ENCODE measurements at regions not wholly inside any gene's neighbourhood (a gene's known extent, or its start where the extent isn't known, plus 50 kb on each side); places are given as distances from the start of the nearest gene placed in this dataset.

GRCh38 chr18:76713432-76713831, 108.9 kb upstream of the ZNF236 start:
- H3K4me3 ChIP-seq (ENCODE audit: low read depth in 2 of 2, low read length in 2 of 2) = no peak overlapping the region
- ChIA-PET POLR2A (no interaction called here), CTCF (no interaction called here)
- DNase-seq (ENCODE audit: low read depth, low spot score) = no peak
- no TSS peak for BruUV-seq (replicated peaks)
- H3K27me3 ChIP-seq (ENCODE audit: control insufficient read depth, insufficient read depth, low read length) = no peaks in the 10 kb centered on the region
- in situ Hi-C loops (cut with HindIII; ENCODE audit: low pct_unique_long_range_greater_than_20kb, low sequenced_read_pairs) (no loop called here), intact Hi-C loops (cut with micrococcal nuclease; ENCODE audit: unreplicated experiment) (no loop called here)
- no peak for ATAC-seq
- no peaks in the 10 kb centered on the region for H3K4me1 ChIP-seq (ENCODE audit: control insufficient read depth, insufficient read depth, low read length)
- TF ChIP-seq, protein P1, sequence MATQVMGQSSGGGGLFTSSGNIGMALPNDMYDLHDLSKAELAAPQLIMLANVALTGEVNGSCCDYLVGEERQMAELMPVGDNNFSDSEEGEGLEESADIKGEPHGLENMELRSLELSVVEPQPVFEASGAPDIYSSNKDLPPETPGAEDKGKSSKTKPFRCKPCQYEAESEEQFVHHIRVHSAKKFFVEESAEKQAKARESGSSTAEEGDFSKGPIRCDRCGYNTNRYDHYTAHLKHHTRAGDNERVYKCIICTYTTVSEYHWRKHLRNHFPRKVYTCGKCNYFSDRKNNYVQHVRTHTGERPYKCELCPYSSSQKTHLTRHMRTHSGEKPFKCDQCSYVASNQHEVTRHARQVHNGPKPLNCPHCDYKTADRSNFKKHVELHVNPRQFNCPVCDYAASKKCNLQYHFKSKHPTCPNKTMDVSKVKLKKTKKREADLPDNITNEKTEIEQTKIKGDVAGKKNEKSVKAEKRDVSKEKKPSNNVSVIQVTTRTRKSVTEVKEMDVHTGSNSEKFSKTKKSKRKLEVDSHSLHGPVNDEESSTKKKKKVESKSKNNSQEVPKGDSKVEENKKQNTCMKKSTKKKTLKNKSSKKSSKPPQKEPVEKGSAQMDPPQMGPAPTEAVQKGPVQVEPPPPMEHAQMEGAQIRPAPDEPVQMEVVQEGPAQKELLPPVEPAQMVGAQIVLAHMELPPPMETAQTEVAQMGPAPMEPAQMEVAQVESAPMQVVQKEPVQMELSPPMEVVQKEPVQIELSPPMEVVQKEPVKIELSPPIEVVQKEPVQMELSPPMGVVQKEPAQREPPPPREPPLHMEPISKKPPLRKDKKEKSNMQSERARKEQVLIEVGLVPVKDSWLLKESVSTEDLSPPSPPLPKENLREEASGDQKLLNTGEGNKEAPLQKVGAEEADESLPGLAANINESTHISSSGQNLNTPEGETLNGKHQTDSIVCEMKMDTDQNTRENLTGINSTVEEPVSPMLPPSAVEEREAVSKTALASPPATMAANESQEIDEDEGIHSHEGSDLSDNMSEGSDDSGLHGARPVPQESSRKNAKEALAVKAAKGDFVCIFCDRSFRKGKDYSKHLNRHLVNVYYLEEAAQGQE (IDR thresholded peaks at IDR 0.05; ENCODE audit: insufficient read depth in 1 of 2, low read depth in 2 of 2, low read length in 1 of 2) = no peak
- no peak for TF ChIP-seq TCF7L2 (IDR thresholded peaks at IDR 0.05; ENCODE audit: low read depth, low read length)
- TF ChIP-seq POLR2AphosphoS5 (IDR thresholded peaks at IDR 0.05; ENCODE audit: low read depth, low read length) = no peak
- TF ChIP-seq CTCF (IDR thresholded peaks at IDR 0.05) = no peak
- TF ChIP-seq SIN3A (IDR thresholded peaks at IDR 0.05; ENCODE audit: borderline replicate concordance, insufficient read depth, low read depth, low read length) = no peak
- no peak overlapping the region for H3K27ac ChIP-seq (ENCODE audit: low read length)
- H3K36me3 ChIP-seq (ENCODE audit: control insufficient read depth, insufficient read depth, low read length) = no peaks in the 10 kb centered on the region
- no peaks in the 10 kb centered on the region for H3K9me3 ChIP-seq (ENCODE audit: control insufficient read depth, insufficient read depth, low read depth, low read length)

GRCh38 chr18:76712511-76713140, 109.7 kb upstream of the ZNF236 start:
- H3K27me3 ChIP-seq (ENCODE audit: control insufficient read depth, insufficient read depth, low read length) = no peaks in the 10 kb centered on the region
- no peaks in the 10 kb centered on the region for H3K4me1 ChIP-seq (ENCODE audit: control insufficient read depth, insufficient read depth, low read length)
- in situ Hi-C loops (cut with HindIII; ENCODE audit: low pct_unique_long_range_greater_than_20kb, low sequenced_read_pairs) = no loop called here
- H3K9me3 ChIP-seq (ENCODE audit: control insufficient read depth, insufficient read depth, low read depth, low read length) = no peaks in the 10 kb centered on the region
- POLR2A ChIA-PET = interaction anchor here (0.6 kb wide), 1 partner anchor 29 kb away, joined by 3 read pairs; no protein-coding TSS in a partner anchor
- H3K4me3 ChIP-seq (ENCODE audit: low read depth in 2 of 2, low read length in 2 of 2) = no peak overlapping the region
- H3K36me3 ChIP-seq (ENCODE audit: control insufficient read depth, insufficient read depth, low read length) = no peaks in the 10 kb centered on the region
- no peak for TF ChIP-seq SIN3A (IDR thresholded peaks at IDR 0.05; ENCODE audit: borderline replicate concordance, insufficient read depth, low read depth, low read length)
- TF ChIP-seq POLR2AphosphoS5 (IDR thresholded peaks at IDR 0.05; ENCODE audit: low read depth, low read length) = no peak
- TF ChIP-seq TCF7L2 (IDR thresholded peaks at IDR 0.05; ENCODE audit: low read depth, low read length) = no peak
- TF ChIP-seq CTCF (IDR thresholded peaks at IDR 0.05) = no peak
- TF ChIP-seq, protein P1 (IDR thresholded peaks at IDR 0.05; ENCODE audit: insufficient read depth in 1 of 2, low read depth in 2 of 2, low read length in 1 of 2) = no peak
- intact Hi-C loops (cut with micrococcal nuclease; ENCODE audit: unreplicated experiment) = no loop called here
- CTCF ChIA-PET = interaction anchor here (0.7 kb wide), 1 partner anchor 9 kb away, joined by 4 read pairs; no protein-coding TSS in a partner anchor
- no TSS peak for BruUV-seq (replicated peaks)
- DNase-seq (ENCODE audit: low read depth, low spot score) = no peak
- H3K27ac ChIP-seq (ENCODE audit: low read length) = no peak overlapping the region
- no peak for ATAC-seq
